ENCODE measurements at regions not wholly inside any gene's neighbourhood (a gene's known extent, or its start where the extent isn't known, plus 50 kb on each side); places are given as distances from the start of the nearest gene placed in this dataset.

DNA sequence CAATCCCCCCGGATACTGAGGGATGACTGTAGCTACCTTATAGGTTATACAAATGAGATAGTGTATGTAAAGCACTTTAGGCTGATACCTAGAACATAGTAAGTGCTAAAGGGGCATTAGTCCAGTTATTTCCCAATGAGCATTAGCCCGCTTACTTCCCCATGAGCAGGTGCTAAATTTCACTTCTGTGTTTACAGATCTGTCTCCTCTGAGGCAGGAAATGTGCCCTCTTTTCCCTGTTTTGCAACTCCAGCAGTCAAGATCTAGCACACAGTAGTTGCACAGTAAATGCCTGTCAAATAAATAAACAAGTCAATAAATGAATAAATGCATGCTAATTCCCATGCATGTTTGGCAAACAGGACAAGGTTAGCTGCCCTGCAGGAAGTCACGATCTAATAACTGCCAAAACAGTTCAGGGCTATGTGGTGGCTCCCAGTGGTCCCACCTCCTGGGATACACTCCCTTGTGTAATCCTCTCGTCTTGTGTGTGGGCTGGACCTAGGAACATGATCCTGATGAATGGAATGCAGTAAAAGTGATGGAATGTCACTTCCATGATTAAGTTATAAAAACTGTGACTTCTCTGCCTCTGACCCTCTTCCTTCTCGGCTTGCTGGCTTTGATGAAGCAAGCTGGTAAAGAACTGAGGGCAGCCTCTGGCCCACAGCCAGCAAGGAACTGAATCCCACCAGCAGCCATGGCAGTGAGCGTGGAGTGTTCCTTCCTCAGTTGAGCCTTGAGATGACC lies 459.0 kb downstream of the SOX6 start:
- Histone ChIP-seq H3K27ac (no peak overlapping the region), H3K9me3 (no peaks in the 10 kb centered on the region), H3K4me3 (no peak overlapping the region), H3K27me3 (replicated peaks; ENCODE audit: insufficient read depth) (no peaks in the 10 kb centered on the region), H3K36me3 (no peaks in the 10 kb centered on the region), H3K4me1 (replicated peaks) (peaks cover 6% of the 10 kb centered on the region)
- TF ChIP-seq, protein P1, sequence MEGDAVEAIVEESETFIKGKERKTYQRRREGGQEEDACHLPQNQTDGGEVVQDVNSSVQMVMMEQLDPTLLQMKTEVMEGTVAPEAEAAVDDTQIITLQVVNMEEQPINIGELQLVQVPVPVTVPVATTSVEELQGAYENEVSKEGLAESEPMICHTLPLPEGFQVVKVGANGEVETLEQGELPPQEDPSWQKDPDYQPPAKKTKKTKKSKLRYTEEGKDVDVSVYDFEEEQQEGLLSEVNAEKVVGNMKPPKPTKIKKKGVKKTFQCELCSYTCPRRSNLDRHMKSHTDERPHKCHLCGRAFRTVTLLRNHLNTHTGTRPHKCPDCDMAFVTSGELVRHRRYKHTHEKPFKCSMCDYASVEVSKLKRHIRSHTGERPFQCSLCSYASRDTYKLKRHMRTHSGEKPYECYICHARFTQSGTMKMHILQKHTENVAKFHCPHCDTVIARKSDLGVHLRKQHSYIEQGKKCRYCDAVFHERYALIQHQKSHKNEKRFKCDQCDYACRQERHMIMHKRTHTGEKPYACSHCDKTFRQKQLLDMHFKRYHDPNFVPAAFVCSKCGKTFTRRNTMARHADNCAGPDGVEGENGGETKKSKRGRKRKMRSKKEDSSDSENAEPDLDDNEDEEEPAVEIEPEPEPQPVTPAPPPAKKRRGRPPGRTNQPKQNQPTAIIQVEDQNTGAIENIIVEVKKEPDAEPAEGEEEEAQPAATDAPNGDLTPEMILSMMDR (IDR thresholded peaks at IDR 0.05) = no peak
- TF ChIP-seq POLR2AphosphoS5 (IDR thresholded peaks at IDR 0.05) (no peak), POLR2A (IDR thresholded peaks at IDR 0.05) (no peak)
- intact Hi-C loops (cut with DNase I) = no loop called here
- WGBS = 62% methylated on average over 6 of the region's 6 CpGs
- no peak for DNase-seq (ENCODE audit: low spot score)

GRCh38 chr11:15901054-15901453 lies 455.3 kb downstream of the SOX6 start:
- 88% methylated on average over 6 of the region's 6 CpGs for WGBS
- H3K36me3 ChIP-seq = no peaks in the 10 kb centered on the region
- H3K4me3 ChIP-seq = no peak overlapping the region
- no peaks in the 10 kb centered on the region for H3K27me3 ChIP-seq (replicated peaks; ENCODE audit: insufficient read depth)
- no peak for DNase-seq (ENCODE audit: low spot score)
- no peaks in the 10 kb centered on the region for H3K4me1 ChIP-seq (replicated peaks)
- TF ChIP-seq POLR2AphosphoS5 (IDR thresholded peaks at IDR 0.05) (no peak), POLR2A (IDR thresholded peaks at IDR 0.05) (no peak)
- TF ChIP-seq, protein P1 (IDR thresholded peaks at IDR 0.05) = no peak
- no peak overlapping the region for H3K27ac ChIP-seq
- H3K9me3 ChIP-seq = no peaks in the 10 kb centered on the region
- intact Hi-C loops (cut with DNase I) = no loop called here

DNA sequence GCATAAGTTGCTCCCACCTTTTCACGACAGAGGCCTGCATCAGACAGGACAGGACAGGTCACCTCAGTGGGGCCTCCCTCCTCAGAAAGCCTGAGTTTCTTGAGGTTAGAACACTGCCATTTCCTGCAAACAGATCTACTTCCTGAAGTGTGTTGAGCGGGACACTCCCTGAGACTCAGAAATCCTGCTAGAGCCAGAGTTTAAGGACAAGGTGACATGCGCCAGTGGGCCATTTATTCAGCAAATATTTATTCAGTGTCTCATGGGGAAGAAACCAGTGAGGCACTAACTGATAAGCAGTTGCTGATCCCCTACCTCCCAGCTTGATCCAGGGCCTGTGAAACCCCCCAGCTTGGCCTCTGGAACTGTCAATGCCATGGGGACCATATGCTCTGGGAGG lies 454.6 kb downstream of the SOX6 start:
- DNase-seq (ENCODE audit: low spot score) = peak; percentile 39
- WGBS = 69% methylated on average over 3 of the region's 3 CpGs
- H3K36me3 ChIP-seq = no peaks in the 10 kb centered on the region
- H3K4me1 ChIP-seq (replicated peaks) = no peaks in the 10 kb centered on the region
- H3K27me3 ChIP-seq (replicated peaks; ENCODE audit: insufficient read depth) = no peaks in the 10 kb centered on the region
- TF ChIP-seq POLR2A (IDR thresholded peaks at IDR 0.05) (no peak), POLR2AphosphoS5 (IDR thresholded peaks at IDR 0.05) (peak; percentile 62)
- TF ChIP-seq, protein P1 (IDR thresholded peaks at IDR 0.05) = no peak
- H3K9me3 ChIP-seq = no peaks in the 10 kb centered on the region
- no peak overlapping the region for H3K27ac ChIP-seq
- intact Hi-C loops (cut with DNase I) = no loop called here
- H3K4me3 ChIP-seq = no peak overlapping the region

DNA sequence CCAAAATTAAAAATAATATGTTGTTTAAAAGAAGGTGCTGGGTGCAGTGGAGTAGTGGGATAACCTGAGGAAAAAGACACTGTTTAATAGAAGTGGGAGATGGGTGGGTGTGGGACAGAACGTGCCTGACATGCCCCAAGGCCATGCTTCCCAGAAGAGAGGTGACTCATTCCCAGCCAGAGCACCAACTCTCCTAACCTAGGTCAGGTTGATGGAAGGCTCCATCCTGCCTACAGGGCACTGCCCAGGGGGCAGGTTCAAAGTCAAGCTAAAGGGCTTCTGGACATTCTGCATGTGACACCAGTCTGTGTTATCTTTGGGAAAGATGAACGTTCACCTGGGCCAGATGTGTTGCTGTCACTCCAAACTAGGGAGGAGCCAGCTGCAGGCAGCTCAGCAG lies 453.1 kb downstream of the SOX6 start:
- Histone ChIP-seq H3K9me3 (no peaks in the 10 kb centered on the region), H3K4me3 (no peak overlapping the region), H3K36me3 (no peaks in the 10 kb centered on the region), H3K4me1 (replicated peaks) (no peaks in the 10 kb centered on the region), H3K27ac (no peak overlapping the region), H3K27me3 (replicated peaks; ENCODE audit: insufficient read depth) (no peaks in the 10 kb centered on the region)
- intact Hi-C loops (cut with DNase I) = no loop called here
- no peak for DNase-seq (ENCODE audit: low spot score)
- TF ChIP-seq POLR2A (IDR thresholded peaks at IDR 0.05) = no peak
- TF ChIP-seq, protein P1 (IDR thresholded peaks at IDR 0.05) = no peak
- TF ChIP-seq POLR2AphosphoS5 (IDR thresholded peaks at IDR 0.05) = no peak
- 65% methylated on average over 2 of the region's 2 CpGs for WGBS
